Uterus (tissue), 2 donors: ENCODE measurements at regions not wholly inside any gene's neighbourhood (a gene's known extent, or its start where the extent isn't known, plus 50 kb on each side); places are given as distances from the start of the nearest gene placed in this dataset.

ENCODE experiments used
- CTCF ChIP-seq, 4 experiments: fragments of 200-600 bp in 2 of 4; fragments of 450-650 bp in 2 of 4; sonication (generic) in 2 of 4; IDR thresholded peaks; one replicate each; pipeline ENCODE4 v1.5.1; 2016 to 2019; ENCODE audit warnings: antibody characterized with exemption in 4 of 4, mild to moderate bottlenecking in 2 of 4, moderate library complexity in 1 of 4
- POLR2A ChIP-seq, 2 donors: fragments of 450-650 bp; IDR thresholded peaks; one replicate each; pipeline ENCODE4 v1.6.1; 2016; ENCODE audit warnings: antibody characterized with exemption in 2 of 2, mild to moderate bottlenecking in 1 of 2, moderate library complexity in 1 of 2

- TF ChIP-seq CTCF (IDR thresholded peaks at IDR 0.05): no peak
- TF ChIP-seq POLR2A (IDR thresholded peaks at IDR 0.05): no peak
Observed at GRCh38 chr2:45334205-45334604, 276.9 kb downstream of the SRBD1 start.
